ENCODE measurements at regions not wholly inside any gene's neighbourhood (a gene's known extent, or its start where the extent isn't known, plus 50 kb on each side); places are given as distances from the start of the nearest gene placed in this dataset.
"Not testable (repeated sequence)": the region's sequence is repeated elsewhere in the genome, so short reads cannot be mapped to it uniquely, and the experiment has no call there.

GRCh38 chr15:30792843-30793242 is 110.9 kb upstream of the FAN1 start:
- not testable (repeated sequence) for TF ChIP-seq CTCF, POLR2A (IDR thresholded peaks at IDR 0.05)
